ENCODE measurements at regions not wholly inside any gene's neighbourhood (a gene's known extent, or its start where the extent isn't known, plus 50 kb on each side); places are given as distances from the start of the nearest gene placed in this dataset.
"Not testable (repeated sequence)": the region's sequence is repeated elsewhere in the genome, so short reads cannot be mapped to it uniquely, and the experiment has no call there.

DNA sequence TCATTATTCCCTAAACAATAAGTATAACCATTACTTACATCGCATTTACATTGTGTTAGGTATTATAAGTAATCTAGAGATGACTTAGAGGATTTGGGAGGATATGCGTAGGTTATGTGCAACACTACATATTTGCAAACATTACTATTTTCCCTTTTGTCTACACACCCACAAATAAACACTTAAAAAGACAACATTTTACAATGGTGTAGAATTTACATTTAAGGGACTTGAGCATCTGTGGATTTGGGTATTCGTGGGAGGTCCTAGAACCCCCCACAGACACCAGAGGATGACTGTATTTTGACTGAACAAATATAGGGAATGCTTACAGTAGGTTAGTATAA lies 220.2 kb upstream of the MYO3A start:
- DNase-seq (ENCODE audit: low read depth in 2 of 2) = no peak

DNA sequence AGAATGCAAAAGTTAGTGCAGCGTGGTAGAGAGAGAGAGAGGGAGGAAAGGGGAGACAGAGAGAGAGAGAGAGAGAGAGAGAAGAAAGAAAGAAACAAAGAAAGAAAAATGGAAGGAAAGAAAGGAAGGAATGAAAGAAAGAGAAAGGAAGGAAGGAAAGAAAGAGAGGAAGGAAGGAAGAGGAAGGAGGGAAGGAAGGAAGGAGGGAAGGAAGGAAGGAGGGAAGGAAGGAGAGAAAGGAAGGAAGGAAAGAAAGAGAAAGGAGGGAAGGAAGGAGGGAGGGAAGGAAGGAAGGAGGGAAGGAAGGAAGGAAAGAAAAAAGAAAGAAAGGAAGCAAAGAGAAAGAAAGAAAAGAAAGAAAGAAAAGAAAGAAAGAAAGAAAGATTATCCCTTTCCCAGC lies 209.8 kb upstream of the MYO3A start:
- DNase-seq (ENCODE audit: low read depth in 2 of 2) = no peak

DNA sequence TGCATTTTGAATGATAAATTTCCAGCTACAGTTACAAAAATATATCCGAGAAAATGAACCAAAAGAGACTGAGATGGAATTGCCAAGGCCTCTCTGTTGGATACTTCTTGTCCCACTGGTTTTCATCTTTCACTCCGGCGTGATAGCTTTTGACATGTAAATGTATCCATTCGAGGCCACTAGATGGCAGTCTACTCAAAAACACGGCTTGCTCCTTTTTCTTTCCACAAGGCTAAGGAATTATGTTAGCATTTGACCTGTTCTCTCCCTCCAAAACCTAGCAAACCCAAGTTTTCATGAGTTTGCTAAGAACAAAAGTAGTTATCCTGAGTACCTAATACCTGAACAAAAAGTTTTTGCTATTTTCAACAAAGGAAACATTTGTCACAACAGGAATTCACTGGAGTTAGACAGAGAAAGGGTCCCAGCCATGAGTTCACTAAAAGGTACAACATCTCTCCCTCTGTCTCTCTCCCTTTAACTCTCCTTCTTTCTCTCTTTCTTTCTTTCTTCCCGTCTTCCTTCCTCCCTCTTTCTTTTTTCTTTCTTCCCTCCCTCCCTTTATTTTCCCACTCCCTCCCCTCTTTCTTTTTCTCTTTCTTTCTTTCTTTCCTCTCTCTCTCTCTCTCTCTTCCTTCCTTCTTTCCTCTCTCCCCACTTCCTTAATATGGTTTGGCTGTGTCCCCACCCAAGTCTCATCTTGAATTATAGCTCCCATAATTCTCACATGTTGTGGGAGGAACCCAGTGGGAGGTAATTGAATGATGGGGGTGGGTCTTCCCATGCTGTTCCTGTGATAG lies 207.9 kb upstream of the MYO3A start:
- no peak for DNase-seq (ENCODE audit: low read depth in 2 of 2)

DNA sequence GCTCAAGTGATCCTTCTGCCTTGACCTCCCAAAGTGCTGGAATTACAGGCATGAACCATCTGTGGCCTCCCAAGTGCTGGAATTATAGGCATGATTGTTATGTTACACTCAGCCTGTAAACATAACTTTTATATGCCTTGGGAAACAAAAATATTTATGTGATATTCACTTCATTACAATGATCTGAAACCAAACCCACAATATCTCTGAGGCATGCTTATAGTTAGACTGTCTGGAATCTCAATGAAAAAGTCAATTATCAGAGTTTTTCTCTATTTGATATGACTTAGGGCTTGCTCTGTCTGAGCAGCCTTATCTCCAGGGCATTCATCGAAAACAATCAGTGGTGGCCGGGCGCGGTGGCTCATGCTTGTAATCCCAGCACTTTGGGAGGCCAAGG lies 195.3 kb upstream of the MYO3A start:
- no peak for DNase-seq (ENCODE audit: low read depth in 2 of 2)

DNA sequence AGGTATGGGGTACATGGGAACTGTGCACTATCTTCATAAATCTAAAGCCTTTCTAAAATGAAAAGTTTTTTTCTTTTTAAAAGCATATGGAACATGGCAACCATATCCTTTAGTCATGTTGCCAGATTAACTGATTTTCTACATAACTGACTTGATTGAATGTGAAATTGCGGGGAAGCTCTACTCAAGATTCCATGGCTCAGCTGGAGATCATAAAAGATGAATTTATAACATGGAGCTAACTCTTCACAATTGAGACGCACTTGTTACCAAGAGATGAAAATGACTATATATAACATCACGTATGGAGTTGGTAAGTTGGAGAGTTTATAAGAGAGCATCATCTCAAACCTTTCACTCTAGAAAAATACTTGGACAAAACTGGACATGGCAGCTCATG lies 190.2 kb upstream of the MYO3A start:
- DNase-seq (ENCODE audit: low read depth in 2 of 2) = no peak

DNA sequence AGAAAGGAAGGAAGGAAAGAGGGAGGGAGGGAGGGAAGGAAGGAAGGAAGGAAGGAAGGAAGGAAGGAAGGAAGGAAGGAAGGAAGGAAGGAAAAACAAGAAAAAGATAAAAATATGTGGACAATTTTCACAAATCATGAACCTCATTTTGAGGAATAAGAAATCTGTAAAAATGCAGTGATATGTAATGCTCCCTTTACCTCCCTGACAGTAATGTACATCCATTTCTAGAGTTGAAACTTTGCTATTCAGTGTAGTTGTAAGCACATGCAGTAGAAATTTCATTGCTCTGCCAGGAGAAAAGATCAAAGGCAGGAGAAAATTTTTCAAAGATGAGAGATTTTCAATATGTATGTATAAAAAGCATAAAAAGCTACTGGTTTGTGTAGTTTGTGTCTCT lies 189.5 kb upstream of the MYO3A start:
- no peak for DNase-seq (ENCODE audit: low read depth in 2 of 2)

DNA sequence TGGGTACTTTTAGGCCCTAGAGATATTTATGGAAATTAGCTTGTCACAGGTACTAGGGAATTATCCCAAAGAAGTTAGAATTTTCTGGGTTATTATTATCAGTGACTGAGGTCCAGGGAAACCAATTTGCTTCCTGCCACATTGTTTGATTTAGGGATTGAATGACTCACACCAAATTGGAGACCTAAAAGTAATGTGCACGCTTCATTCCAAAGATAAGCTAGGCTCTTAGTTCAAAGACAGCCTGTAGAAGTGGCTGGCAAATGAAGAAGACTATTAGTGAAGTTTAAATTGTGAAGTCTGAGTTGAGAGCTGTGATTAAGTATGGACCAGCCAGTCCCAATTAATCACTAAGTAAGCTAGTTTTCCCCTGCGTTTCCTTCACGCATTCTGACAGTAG lies 188.1 kb upstream of the MYO3A start:
- no peak for DNase-seq (ENCODE audit: low read depth in 2 of 2)

DNA sequence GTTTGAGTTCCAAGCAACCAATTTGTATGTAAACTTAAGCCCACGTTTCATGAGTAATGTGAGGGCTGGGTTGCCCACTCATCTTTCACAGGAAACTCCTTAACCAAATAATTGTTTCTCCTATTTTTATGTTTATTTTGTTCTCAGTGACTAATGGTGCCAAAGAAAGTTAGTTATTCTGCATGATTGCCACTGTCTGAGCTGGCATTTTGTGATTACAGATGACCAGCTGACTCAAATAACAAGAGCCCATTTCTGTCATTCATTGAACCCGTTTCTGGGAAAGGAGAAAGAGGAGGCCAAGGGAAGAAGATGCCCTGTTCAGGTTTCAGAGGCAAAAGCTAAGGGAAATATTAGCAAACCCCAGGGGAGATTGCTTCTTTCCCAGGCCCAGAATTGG lies 186.9 kb upstream of the MYO3A start:
- no peak for DNase-seq (ENCODE audit: low read depth in 2 of 2)

DNA sequence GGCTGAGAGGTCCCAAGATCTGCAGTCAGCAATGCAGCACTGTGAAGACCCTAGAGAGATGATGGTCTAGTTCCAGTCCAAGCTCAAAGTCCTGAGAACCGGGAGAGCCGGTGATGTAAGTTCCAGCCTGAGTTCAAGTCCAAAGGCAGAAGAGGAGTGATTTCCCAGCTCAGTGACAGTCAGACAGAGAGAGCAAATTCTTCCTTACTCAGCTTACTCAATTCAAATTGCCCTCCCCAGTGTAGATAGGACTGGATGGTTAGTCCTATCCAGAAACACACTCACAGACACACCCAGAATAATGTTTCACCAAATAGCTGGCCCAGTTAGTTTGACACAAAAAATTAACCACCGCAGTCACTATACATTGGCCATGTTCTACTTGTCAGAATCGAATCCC lies 185.5 kb upstream of the MYO3A start:
- DNase-seq (ENCODE audit: low read depth in 2 of 2) = no peak

DNA sequence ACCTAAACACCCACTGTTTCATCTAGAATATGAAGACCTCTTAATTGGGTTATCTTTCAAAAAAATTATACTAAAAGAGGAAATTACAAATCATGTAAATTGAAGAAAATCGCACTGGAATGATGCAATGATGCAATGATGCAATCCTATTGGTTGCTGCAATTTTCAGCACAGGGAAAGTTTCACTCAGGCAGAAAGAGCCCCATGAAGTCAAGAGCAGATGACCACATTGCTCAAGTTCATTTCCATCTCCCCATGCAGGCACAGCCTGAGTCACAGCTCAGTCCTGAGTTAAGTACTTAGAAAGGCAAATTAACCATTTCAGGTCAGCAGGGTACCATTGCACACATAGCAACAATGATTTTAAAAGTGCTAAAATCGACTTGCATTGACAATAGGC lies 180.3 kb upstream of the MYO3A start:
- DNase-seq (ENCODE audit: low read depth in 2 of 2) = no peak

DNA sequence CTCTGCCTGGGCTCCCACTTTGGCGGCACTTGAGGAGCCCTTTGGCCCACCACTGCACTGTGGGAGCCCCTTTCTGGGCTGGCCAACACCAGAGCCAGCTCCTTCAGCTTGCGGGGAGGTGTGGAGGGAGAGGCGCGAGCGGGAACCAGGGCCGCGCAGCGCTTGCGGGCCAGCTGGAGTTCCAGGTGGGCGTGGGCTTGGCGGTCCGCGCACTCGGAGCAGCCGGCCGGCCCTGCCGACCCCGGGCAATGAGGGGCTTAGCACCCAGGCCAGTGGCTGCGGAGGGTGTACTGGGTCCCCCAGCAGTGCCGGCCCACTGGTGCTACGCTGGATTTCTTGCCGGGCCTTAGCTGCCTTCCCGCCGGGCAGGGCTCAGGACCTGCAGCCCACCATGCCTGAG lies 178.2 kb upstream of the MYO3A start:
- DNase-seq (ENCODE audit: low read depth in 2 of 2) = not testable (repeated sequence)

DNA sequence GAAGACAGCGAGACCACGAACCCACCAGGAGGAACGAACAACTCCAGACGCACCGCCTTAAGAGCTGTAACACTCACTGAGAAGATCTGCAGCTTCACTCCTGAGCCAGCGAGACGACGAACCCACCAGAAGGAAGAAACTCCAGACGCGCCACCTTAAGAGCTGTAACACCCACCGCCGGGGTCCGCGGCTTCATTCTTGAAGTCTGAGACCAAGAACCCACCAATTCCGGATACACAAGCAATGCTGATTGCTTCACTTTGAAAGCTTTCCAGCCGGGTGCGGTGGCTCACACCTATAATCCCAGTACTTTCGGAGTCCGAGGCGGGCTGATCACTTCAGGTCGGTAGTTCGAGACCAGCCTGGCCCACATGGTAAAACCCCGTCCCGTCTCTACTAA lies 177.2 kb upstream of the MYO3A start:
- DNase-seq (ENCODE audit: low read depth in 2 of 2) = no peak

DNA sequence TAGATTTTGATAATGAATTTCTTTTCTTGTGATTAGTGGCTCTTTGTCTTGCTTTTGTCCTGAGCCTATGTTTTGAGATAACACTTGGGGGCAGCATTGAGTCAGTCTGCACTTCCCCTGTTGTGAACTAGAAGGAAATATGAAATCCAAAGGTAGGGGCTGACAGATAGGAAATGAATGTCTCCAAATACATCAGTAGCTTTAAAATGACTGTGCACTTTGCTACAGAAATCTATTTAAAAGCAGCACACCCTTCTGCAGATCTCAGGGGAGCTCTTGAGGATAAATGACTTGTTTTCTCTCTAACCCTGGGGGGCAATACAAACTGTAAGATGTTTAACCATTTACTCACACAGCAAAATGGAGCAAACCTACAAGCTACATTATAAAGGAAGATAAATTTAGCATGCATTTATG lies 176.0 kb upstream of the MYO3A start:
- DNase-seq (ENCODE audit: low read depth in 2 of 2) = no peak

DNA sequence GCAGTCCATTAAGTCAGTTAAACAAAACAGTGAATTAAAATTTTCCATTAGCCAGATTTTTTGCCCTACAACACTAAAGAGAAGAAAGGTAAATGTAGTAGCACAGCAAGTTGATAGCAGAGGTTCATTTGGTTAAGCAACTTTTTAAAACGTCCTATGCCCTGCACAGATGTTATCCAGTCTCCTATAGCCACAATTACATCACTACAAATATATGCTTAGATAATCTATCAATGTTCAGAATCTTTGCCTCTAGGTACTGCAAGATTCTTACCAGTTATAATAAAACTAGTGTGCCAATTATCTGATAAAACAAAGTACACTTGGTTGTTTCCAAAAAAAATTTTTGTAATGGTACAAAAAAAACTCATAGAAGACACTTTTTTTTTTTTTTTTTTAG lies 175.5 kb upstream of the MYO3A start:
- no peak for DNase-seq (ENCODE audit: low read depth in 2 of 2)

DNA sequence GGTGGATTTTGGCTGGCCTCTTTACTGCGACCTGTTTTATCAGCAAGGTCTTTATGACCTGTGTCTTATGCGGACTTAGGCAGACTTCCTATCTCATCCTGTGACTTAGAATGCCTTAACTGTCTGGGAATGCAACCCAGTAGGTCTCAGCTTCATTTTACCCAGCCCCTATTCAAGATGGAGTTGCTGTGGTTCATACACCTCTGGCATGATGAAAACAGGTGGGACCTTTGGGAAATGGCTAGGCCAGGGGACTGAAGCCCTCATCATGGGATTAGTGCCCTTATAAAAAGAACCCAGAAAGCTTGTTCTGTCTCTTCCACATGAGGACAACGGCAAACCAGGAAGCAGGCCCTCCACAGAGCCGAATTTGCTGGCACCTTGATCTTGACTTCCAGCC lies 172.1 kb upstream of the MYO3A start:
- DNase-seq (ENCODE audit: low read depth in 2 of 2) = no peak

DNA sequence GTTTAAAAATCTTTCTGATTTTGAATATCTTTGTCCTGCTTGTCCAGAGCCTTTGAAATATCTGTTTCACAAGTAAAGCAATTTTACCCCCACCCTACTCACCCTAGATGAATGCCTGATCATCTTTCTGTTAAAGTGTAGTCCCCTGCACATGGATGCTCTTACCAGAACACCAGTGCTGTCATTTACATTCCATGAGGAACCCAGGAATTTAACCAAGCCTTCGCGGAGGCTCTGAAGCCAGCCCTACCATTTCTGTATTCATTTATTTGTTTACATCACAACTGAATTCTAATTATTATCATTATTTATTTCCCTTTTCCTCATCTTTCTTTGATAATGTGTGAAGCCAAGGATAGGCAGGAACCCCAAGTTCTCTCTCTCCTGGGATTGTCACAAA lies 167.8 kb upstream of the MYO3A start:
- no peak for DNase-seq (ENCODE audit: low read depth in 2 of 2)

DNA sequence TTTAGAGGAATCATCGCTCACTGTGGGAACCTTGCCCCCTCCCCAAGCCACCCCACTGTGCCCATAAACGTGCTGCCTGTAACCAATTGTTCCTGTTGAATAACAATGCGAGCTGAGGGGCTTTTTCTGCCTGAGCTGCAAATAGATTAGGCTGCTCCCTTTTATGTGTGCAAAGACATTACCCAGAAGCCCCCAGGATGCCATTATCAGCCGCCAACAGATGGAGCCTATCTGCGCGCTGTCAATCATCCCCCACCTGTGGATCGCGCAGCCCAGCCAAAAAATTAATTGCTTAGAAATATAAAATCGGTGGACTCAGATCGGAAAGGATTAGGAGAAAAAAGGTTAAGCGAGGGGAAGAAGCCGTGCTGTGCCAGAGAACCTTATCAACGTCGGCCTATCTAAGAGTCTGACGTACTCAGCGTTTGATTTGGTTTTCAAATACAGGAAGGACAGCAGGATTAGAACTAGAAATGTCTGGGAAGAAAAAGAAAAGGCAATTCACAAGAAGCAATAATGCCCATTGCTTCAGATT lies 167.3 kb upstream of the MYO3A start:
- DNase-seq (ENCODE audit: low read depth in 2 of 2) = no peak

DNA sequence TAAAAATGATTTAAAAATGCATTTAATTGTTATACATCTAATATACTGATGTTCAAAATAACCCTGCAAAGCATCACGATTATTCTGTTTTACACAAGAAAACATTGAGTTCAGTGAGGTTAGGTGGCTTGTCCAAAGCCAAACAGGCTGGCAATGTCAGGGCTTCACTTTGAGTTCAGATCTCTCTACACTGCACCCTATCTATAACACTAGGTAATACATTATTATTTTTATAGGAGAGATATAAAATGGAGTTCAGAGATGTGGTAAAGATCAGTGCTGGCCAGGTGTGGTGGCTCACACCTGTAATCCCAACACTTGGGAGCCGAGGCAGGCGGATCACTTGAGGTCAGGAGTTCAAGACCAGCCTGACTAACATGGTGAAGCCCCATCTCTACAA lies 165.9 kb upstream of the MYO3A start:
- DNase-seq (ENCODE audit: low read depth in 2 of 2) = no peak

DNA sequence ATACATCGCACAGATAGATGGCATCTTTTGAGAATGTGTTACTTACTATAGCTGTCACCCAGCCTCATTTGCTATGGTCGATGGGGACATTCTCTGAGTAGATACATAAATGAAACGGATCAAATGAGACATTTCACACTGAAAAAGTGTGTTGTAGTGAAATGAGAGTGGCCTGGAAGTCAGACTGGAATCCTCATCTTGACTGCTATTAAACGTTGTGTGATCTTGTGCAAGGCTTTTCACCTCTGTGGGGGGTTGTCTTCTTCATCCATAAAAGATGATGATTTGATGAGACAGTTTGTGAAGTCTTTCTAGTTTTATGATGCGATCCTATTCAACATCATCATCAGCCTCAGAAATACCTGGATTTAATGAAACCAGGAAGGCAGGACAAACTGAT lies 155.4 kb upstream of the MYO3A start:
- no peak for DNase-seq (ENCODE audit: low read depth in 2 of 2)

DNA sequence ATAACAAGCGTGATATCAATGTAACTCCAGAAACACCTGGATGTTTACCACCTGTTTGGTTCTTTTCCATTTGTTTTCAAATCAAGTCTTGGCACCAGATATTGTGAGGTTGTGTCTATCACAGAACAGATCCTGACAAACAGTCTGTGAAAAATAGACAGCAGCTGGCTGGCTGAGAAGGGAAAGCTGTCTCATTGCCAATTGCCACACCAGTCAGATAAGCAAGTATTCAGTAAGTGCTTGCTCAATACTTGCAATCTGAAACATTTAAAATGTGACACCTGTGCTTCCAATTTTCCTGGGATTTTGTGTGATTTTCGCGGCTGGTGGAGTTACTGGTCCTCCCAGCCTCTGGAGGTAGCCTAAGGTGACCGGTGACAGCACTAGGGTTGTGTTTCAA lies 147.9 kb upstream of the MYO3A start:
- no peak for DNase-seq (ENCODE audit: low read depth in 2 of 2)

DNA sequence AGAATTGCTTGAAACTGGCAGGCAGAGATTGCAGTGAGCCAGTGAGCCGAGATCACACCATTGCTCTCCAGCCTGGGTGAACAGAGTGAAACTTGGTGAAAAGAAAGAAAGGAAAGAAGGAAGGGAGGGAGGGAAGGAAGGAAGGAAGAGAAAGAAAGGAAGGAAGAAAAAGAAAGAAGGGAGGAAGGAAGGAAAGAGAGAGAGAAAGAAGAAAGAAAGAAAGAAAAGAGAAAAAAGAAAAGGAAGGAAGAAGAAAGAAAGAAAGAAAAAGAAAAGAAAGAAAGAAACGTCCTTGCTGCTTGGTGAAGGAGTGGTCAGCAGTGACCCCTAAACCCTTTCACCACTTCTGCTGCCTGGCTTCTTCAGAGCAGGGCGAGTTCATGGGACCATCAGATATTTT lies 147.1 kb upstream of the MYO3A start:
- DNase-seq (ENCODE audit: low read depth in 2 of 2) = no peak

DNA sequence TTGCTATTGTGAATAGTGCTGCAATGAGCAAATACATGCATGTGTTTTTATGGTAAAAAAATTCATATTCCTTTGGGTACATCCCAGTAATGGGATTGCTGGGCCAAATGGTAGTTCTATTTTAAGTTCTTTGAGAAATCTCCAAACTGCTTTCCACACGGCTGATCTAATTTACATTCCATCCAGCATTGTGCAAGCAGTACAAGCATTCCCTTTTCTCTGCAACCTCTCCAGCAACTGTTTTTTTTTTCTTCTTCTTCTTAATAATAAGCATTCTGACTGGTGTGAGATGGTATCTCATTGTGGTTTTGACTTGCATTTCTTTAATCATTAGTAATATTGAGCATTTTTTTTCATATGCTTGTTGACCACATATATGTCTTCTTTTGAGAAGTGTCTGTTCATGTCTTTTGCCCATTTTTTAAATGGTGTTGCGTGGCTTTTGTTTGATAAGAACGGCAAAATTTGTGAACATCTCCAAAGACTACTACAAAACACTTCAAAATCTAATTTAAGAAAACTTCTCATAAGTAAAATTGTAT lies 136.1 kb upstream of the MYO3A start:
- no peak for DNase-seq (ENCODE audit: low read depth in 2 of 2)

DNA sequence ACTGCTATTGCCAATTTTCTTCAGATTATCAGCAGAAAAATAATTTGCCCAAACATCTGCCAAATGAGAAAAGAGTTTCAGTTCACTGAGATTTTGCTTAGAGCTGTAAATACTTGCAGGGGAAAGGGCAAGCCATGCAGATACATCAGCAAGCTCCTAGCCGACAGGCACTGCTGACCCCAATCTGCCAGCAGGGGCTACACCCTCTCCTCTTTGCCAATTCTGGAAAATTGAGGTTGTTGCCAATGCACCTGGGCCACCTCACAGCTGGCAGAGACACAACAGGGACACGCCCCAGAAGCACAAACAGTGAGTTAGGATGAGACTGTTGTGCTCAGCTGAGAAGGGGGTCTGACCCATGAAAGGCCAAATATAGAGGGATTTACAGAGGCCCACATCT lies 129.5 kb upstream of the MYO3A start:
- no peak for DNase-seq (ENCODE audit: low read depth in 2 of 2)

DNA sequence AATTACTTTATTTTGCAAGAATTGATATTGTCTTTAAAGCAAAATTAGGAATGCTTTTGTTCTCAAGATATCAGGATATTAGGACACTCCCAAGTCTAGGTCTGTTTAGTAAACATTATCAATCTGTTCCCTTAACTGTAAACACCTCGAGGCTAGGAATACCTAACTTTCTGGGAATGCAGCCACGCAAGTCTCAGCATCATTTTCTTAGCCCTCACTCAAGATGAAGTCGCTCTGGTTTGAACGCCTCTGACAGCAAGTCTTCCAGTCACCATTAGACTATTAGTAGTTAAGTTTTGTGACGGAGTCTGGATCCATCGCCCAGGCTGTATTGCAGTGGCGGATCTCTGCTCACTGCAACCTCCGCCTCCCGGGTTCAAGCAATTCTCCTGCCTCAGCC lies 128.0 kb upstream of the MYO3A start:
- no peak for DNase-seq (ENCODE audit: low read depth in 2 of 2)
